ENCODE measurements at regions not wholly inside any gene's neighbourhood (a gene's known extent, or its start where the extent isn't known, plus 50 kb on each side); places are given as distances from the start of the nearest gene placed in this dataset.
"Not testable (repeated sequence)": the region's sequence is repeated elsewhere in the genome, so short reads cannot be mapped to it uniquely, and the experiment has no call there.

- no peak for DNase-seq
Measured at GRCh38 chr5:119897537-119898370, 268.4 kb downstream of the FAM170A start.

GRCh38 chr5:119899981-119900380 is 270.6 kb downstream of the FAM170A start:
- DNase-seq = no peak

- no peak for DNase-seq
Measured at GRCh38 chr5:119902593-119902992, 273.2 kb downstream of the FAM170A start.

GRCh38 chr5:119913425-119913824 is 284.1 kb downstream of the FAM170A start:
- DNase-seq = no peak

- no peak for DNase-seq
Measured at GRCh38 chr5:119919279-119919678, 289.9 kb downstream of the FAM170A start.

- DNase-seq = no peak
Measured at GRCh38 chr5:119926301-119926700, 296.9 kb downstream of the FAM170A start.

GRCh38 chr5:119928974-119929373 is 299.6 kb downstream of the FAM170A start:
- DNase-seq = no peak

- no peak for DNase-seq
Measured at GRCh38 chr5:119930490-119930889, 301.1 kb downstream of the FAM170A start.

- DNase-seq = no peak
Measured at GRCh38 chr5:119943148-119943547, 313.8 kb downstream of the FAM170A start.

GRCh38 chr5:119945691-119946090 is 316.3 kb downstream of the FAM170A start:
- DNase-seq = no peak

- DNase-seq = no peak
Measured at GRCh38 chr5:119948162-119948561, 318.8 kb downstream of the FAM170A start.

- no peak for DNase-seq
Measured at GRCh38 chr5:119949426-119949999, 320.2 kb downstream of the FAM170A start.

GRCh38 chr5:119951330-119951934 is 322.1 kb downstream of the FAM170A start:
- DNase-seq = no peak

GRCh38 chr5:119953474-119953873 is 324.1 kb downstream of the FAM170A start:
- no peak for DNase-seq

- no peak for DNase-seq
Measured at GRCh38 chr5:119954106-119954505, 324.7 kb downstream of the FAM170A start.

GRCh38 chr5:119961993-119962392 is 332.6 kb downstream of the FAM170A start:
- DNase-seq = no peak

GRCh38 chr5:119966028-119966427 is 336.7 kb downstream of the FAM170A start:
- DNase-seq = no peak

- no peak for DNase-seq
Measured at GRCh38 chr5:119968690-119969089, 339.3 kb downstream of the FAM170A start.

- not testable (repeated sequence) for DNase-seq
Measured at GRCh38 chr5:119987077-119987476, 357.7 kb downstream of the FAM170A start.

- DNase-seq = no peak
Measured at GRCh38 chr5:119991625-119992024, 362.3 kb downstream of the FAM170A start.

- DNase-seq = no peak
Measured at GRCh38 chr5:119996128-119996527, 366.8 kb downstream of the FAM170A start.

GRCh38 chr5:120007598-120007997 is 378.2 kb downstream of the FAM170A start:
- no peak for DNase-seq

GRCh38 chr5:120012431-120012830 is 383.1 kb downstream of the FAM170A start:
- DNase-seq = no peak

- DNase-seq = no peak
Measured at GRCh38 chr5:120014535-120014934, 385.2 kb downstream of the FAM170A start.

All from NCI-H226 (cell line).